H1 (cell line): ENCODE measurements at regions not wholly inside any gene's neighbourhood (a gene's known extent, or its start where the extent isn't known, plus 50 kb on each side); places are given as distances from the start of the nearest gene placed in this dataset.

Experiments used
- CTCF ChIA-PET: fragments of 300-600 bp; sonication (Branson Sonifier 250); formaldehyde crosslinking; loops from one replicate; lab custom pipeline; 2021; ENCODE audit not compliant: partially characterized antibody; lab: Charles Lee
- POLR2A ChIA-PET: fragments of 300-600 bp; sonication (Branson Sonifier 250); formaldehyde crosslinking; loops from one replicate; lab custom pipeline; 2021; ENCODE audit warnings: inconsistent platforms; ENCODE audit not compliant: partially characterized antibody; lab: Charles Lee
- DNase-seq, 2 experiments: peaks; one replicate each; pipeline versions ENCODE4 v3.0.0 to v3.0.0-alpha.2; 2010 to 2022; ENCODE audit warnings: low spot score in 2 of 2, low read depth in 1 of 2, mixed read lengths in 1 of 2
- FAIRE-seq: peaks from 2 replicates; lab custom pipeline; 2011; peaks lifted over from hg19 to GRCh38; lab: Jason Lieb, UNC
- H2AFZ ChIP-seq: 2 replicates; pipeline ENCODE4 v1.8.1; 2012; ENCODE audit warnings: low read length, inconsistent platforms
- H2AK5ac ChIP-seq: 2 replicates; pipeline ENCODE4 v1.6.1; 2013; ENCODE audit warnings: low read depth, low read length
- H2BK120ac ChIP-seq: replicated peaks from 2 replicates; pipeline ENCODE3; 2013; ENCODE audit warnings: low read depth, low read length, inconsistent platforms
- H2BK12ac ChIP-seq: 2 replicates; pipeline ENCODE4 v1.6.1; 2013; ENCODE audit warnings: low read depth, low read length
- H2BK15ac ChIP-seq: 2 replicates; pipeline ENCODE4 v1.6.1; 2013; ENCODE audit warnings: low read length
- H2BK20ac ChIP-seq: 2 replicates; pipeline ENCODE4 v1.6.1; 2013; ENCODE audit warnings: low read length
- H2BK5ac ChIP-seq: 2 replicates; pipeline ENCODE4 v1.6.1; 2013; ENCODE audit warnings: low read depth, low read length
- H3K14ac ChIP-seq: 2 replicates; pipeline ENCODE4 v1.6.1; 2013; ENCODE audit warnings: inconsistent platforms; ENCODE audit not compliant: insufficient read length
- H3K18ac ChIP-seq: 2 replicates; pipeline ENCODE4 v1.6.1; 2013; ENCODE audit warnings: low read length; ENCODE audit errors: extremely low read depth
- H3K23ac ChIP-seq: 2 replicates; pipeline ENCODE4 v1.6.1; 2013; ENCODE audit warnings: inconsistent platforms; ENCODE audit not compliant: insufficient read length
- H3K23me2 ChIP-seq: 2 replicates; pipeline ENCODE4 v1.6.1; 2013; ENCODE audit warnings: low read depth, low read length
- H3K27ac ChIP-seq: 2 replicates; pipeline ENCODE4 v1.6.1; 2011; ENCODE audit warnings: low read depth, low read length, inconsistent platforms
- H3K27me3 ChIP-seq, 4 experiments: replicated peaks in 1 of 4; 1 replicate in 1 of 4; 2 replicates in 3 of 4; pipeline versions ENCODE4 v1.6.1 to v1.8.1; 2011 to 2013; ENCODE audit warnings: low read length in 3 of 4, mild to moderate bottlenecking in 3 of 4, inconsistent platforms in 2 of 4, mixed read lengths in 2 of 4, moderate library complexity in 1 of 4; ENCODE audit not compliant: control insufficient read depth in 3 of 4, insufficient read depth in 3 of 4; ENCODE audit errors: extremely low read depth in 1 of 4
- H3K36me3 ChIP-seq, 4 experiments: 2 replicates each; pipeline versions ENCODE4 v1.6.1 to v1.8.1; 2011 to 2013; ENCODE audit warnings: mild to moderate bottlenecking in 4 of 4, low read length in 3 of 4, moderate library complexity in 2 of 4, control low read depth in 1 of 4, inconsistent platforms in 1 of 4; ENCODE audit not compliant: insufficient read depth in 4 of 4, control insufficient read depth in 2 of 4
- H3K4ac ChIP-seq: replicated peaks from 2 replicates; pipeline ENCODE3; 2013; ENCODE audit warnings: low read length, low read depth, mixed read lengths, inconsistent platforms; ENCODE audit not compliant: insufficient read length
- H3K4me1 ChIP-seq, 4 experiments: replicated peaks in 1 of 4; 1 replicate in 1 of 4; 2 replicates in 3 of 4; pipeline versions ENCODE4 v1.6.1 to v1.8.1; 2011 to 2013; ENCODE audit warnings: low read length in 3 of 4, inconsistent platforms in 2 of 4, mixed read lengths in 1 of 4; ENCODE audit not compliant: insufficient read depth in 4 of 4, control insufficient read depth in 3 of 4
- H3K4me2 ChIP-seq, 2 experiments: 2 replicates each; pipeline versions ENCODE4 v1.6.1 to v1.8.1; 2011 to 2013; ENCODE audit warnings: low read depth in 2 of 2, low read length in 2 of 2, control low read depth in 1 of 2, inconsistent platforms in 1 of 2, mild to moderate bottlenecking in 1 of 2; ENCODE audit not compliant: insufficient read depth in 1 of 2
- H3K4me3 ChIP-seq, 4 experiments: fragments of 200-600, 300-600 bp in 1 of 4; sonication (generic), shearing (Covaris generic), sonication (Bioruptor Twin) in 1 of 4; 2 replicates each; pipeline versions ENCODE4 v1.5.1 to v1.8.1; 2011 to 2016; ENCODE audit warnings: low read length in 4 of 4, low read depth in 3 of 4, control low read depth in 2 of 4, inconsistent platforms in 2 of 4, mild to moderate bottlenecking in 2 of 4, mixed read lengths in 1 of 4, moderate library complexity in 1 of 4; ENCODE audit not compliant: insufficient read depth in 2 of 4; ENCODE audit errors: extremely low read depth in 1 of 4
- H3K56ac ChIP-seq: replicated peaks from 2 replicates; pipeline ENCODE3; 2013; ENCODE audit warnings: low read depth, mild to moderate bottlenecking, mixed read lengths, low read length, inconsistent platforms; ENCODE audit not compliant: insufficient read length
- H3K79me1 ChIP-seq: 2 replicates; pipeline ENCODE4 v1.6.1; 2013; ENCODE audit warnings: low read depth, low read length, control low read depth
- H3K79me2 ChIP-seq, 2 experiments: 2 replicates each; pipeline versions ENCODE4 v1.6.1 to v1.8.1; 2012 to 2013; ENCODE audit warnings: low read length in 2 of 2, mild to moderate bottlenecking in 2 of 2, inconsistent platforms in 1 of 2; ENCODE audit not compliant: insufficient read depth in 2 of 2, control insufficient read depth in 1 of 2
- H3K9ac ChIP-seq, 4 experiments: replicated peaks in 1 of 4; 1 replicate in 1 of 4; 2 replicates in 3 of 4; pipeline versions ENCODE4 v1.6.1 to v1.8.1; 2011 to 2013; ENCODE audit warnings: low read depth in 3 of 4, low read length in 3 of 4, control low read depth in 2 of 4, mild to moderate bottlenecking in 2 of 4, moderate library complexity in 2 of 4, inconsistent platforms in 1 of 4; ENCODE audit errors: extremely low read depth in 1 of 4
- H3K9me3 ChIP-seq, 2 experiments: 2 replicates each; pipeline versions ENCODE4 v1.6.1 to v1.8.1; 2012 to 2013; ENCODE audit warnings: mild to moderate bottlenecking in 2 of 2, moderate library complexity in 2 of 2, control low read depth in 1 of 2, inconsistent platforms in 1 of 2, low read depth in 1 of 2, low read length in 1 of 2, mixed read lengths in 1 of 2; ENCODE audit not compliant: insufficient read depth in 2 of 2
- H4K20me1 ChIP-seq, 2 experiments: replicated peaks in 1 of 2; 2 replicates each; pipeline versions ENCODE3 to v1.8.1; 2011 to 2013; ENCODE audit warnings: inconsistent platforms in 2 of 2, low read length in 2 of 2, mild to moderate bottlenecking in 1 of 2; ENCODE audit not compliant: insufficient read depth in 2 of 2, control insufficient read depth in 1 of 2
- H4K5ac ChIP-seq: 2 replicates; pipeline ENCODE4 v1.6.1; 2013; ENCODE audit warnings: low read length, low read depth, mixed read lengths, inconsistent platforms; ENCODE audit not compliant: insufficient read length
- H4K8ac ChIP-seq: 2 replicates; pipeline ENCODE4 v1.8.0; 2013; ENCODE audit warnings: mild to moderate bottlenecking, moderate library complexity, low read length, inconsistent platforms; ENCODE audit not compliant: insufficient read depth; ENCODE audit errors: extremely low read depth
- H4K91ac ChIP-seq: replicated peaks from 2 replicates; pipeline ENCODE3; 2013; ENCODE audit warnings: low read length, mixed read lengths, inconsistent platforms; ENCODE audit not compliant: insufficient read length
- CREB1 ChIP-seq: IDR thresholded peaks from 2 replicates; pipeline ENCODE4 v1.6.1; 2012; ENCODE audit warnings: inconsistent platforms
- POLR2AphosphoS5 ChIP-seq: IDR thresholded peaks from 2 replicates; pipeline ENCODE4 v1.6.1; 2011; ENCODE audit warnings: low read depth, low read length
- RXRA ChIP-seq: IDR thresholded peaks from 2 replicates; pipeline ENCODE4 v1.6.1; 2011; ENCODE audit warnings: low read depth, mild to moderate bottlenecking, low read length, moderate library complexity; ENCODE audit not compliant: insufficient read depth
- TBP ChIP-seq: IDR thresholded peaks from 2 replicates; pipeline ENCODE4 v1.6.1; 2011; ENCODE audit warnings: low read depth, low read length, improper control_type of control experiment
- WGBS, 2 experiments: shearing (Covaris generic) in 1 of 2; methylation state at CpG; one replicate each; pipeline versions ENCODE4 v1.1.6 to v1.1.7; 2013 to 2015; ENCODE audit warnings: low lambda C conversion rate in 2 of 2, mixed read lengths in 2 of 2, inconsistent platforms in 1 of 2, low coverage in 1 of 2, missing lambda C conversion rate in 1 of 2; ENCODE audit not compliant: insufficient replicate concordance in 2 of 2, insufficient coverage in 1 of 2, insufficient read length in 1 of 2; ENCODE audit errors: extremely low coverage in 1 of 2, missing lambda C conversion rate in 1 of 2; 5-methylcytosine and 5-hydroxymethylcytosine counted together

DNA sequence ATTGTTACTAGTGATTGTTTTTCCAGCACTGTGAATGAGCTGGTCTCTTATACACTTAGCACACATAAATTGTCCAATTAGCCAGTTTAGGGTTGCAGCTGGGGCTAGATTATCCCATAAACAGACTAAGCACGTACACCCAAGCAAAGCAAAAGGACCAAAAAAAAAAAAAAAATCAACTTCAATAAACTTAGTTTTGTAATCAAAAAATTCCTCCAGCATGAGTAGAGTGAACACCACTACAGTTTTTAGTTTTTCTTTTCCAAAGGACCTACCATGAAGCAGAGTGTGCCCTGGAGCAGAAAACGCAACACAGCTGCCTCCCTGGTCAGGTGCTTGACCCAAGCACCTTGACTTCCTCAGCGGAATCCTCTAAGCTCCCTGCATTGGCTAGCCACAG is 249.4 kb upstream of the SLC14A2 start:
- Histone ChIP-seq H2BK5ac (no peak overlapping the region), H3K79me2 (no peaks in the 10 kb centered on the region)

More for the DNA sequence above, 249.4 kb upstream of the SLC14A2 start:
- no peak overlapping the region for H2AK5ac ChIP-seq
- no peak overlapping the region for H4K91ac ChIP-seq
- no peak for DNase-seq
- H3K23me2 ChIP-seq: no peaks in the 10 kb centered on the region
- no peak overlapping the region for H3K4me2 ChIP-seq
- no peak overlapping the region for H2BK15ac ChIP-seq
- H3K23ac ChIP-seq: no peak overlapping the region
- 0 out of 2 replicates have a peak overlapping the region, but pooled peaks have one; percentile 50 for H2AFZ ChIP-seq
- CTCF ChIA-PET: interaction anchor here (0.7 to 1.2 kb wide), 4 partner anchors 10 to 473 kb away, joined by 3 to 5 read pairs (median 3); no protein-coding TSS in a partner anchor
- H2BK12ac ChIP-seq: no peak overlapping the region
- WGBS, 2 experiments: 81% methylated on average over 3 of the region's 3 CpGs; no CpG with 5 or more reads in 1 of the 2 experiments
- H3K27ac ChIP-seq: no peak overlapping the region
- H3K14ac ChIP-seq: no peak overlapping the region
- POLR2A ChIA-PET: interaction anchor here (0.6 kb wide), 1 partner anchor 736 kb away, joined by 3 read pairs; no protein-coding TSS in a partner anchor
- H2BK20ac ChIP-seq: no peak overlapping the region
- H3K36me3 ChIP-seq: no peaks in the 10 kb centered on the region
- no peak for TF ChIP-seq POLR2AphosphoS5
- no peak for TF ChIP-seq RXRA
- no peak for TF ChIP-seq TBP
- TF ChIP-seq CREB1: no peak
- no peak overlapping the region for H2BK120ac ChIP-seq
- no peaks in the 10 kb centered on the region for H3K9me3 ChIP-seq
- H4K8ac ChIP-seq: peak overlapping the region; percentile 76; the same call in 1 of the 2 replicates
- H3K18ac ChIP-seq: no peak overlapping the region
- no peak overlapping the region for H3K4me3 ChIP-seq
- no peaks in the 10 kb centered on the region for H3K4me1 ChIP-seq
- no peaks in the 10 kb centered on the region for H3K79me1 ChIP-seq
- no peak overlapping the region for H4K5ac ChIP-seq
- no peak for FAIRE-seq
- no peak overlapping the region for H3K56ac ChIP-seq
- H3K4ac ChIP-seq: no peak overlapping the region
- no peaks in the 10 kb centered on the region for H4K20me1 ChIP-seq
- no peak overlapping the region for H3K9ac ChIP-seq
- no peaks in the 10 kb centered on the region for H3K27me3 ChIP-seq
